Stimulated activated CD8-positive, alpha-beta memory T cell treated with anti-CD3 and anti-CD28 coated beads, Interleukin-4, amount 100 ng/mL, for 24 hours (primary cell): ENCODE measurements at regions not wholly inside any gene's neighbourhood (a gene's known extent, or its start where the extent isn't known, plus 50 kb on each side); places are given as distances from the start of the nearest gene placed in this dataset.
"Not testable (repeated sequence)": the region's sequence is repeated elsewhere in the genome, so short reads cannot be mapped to it uniquely, and the experiment has no call there.

Source experiments
- DNase-seq: peaks from one replicate; pipeline ENCODE4 v3.0.0-alpha.2; 2020; ENCODE audit warnings: low read depth

GRCh38 chr11:87970762-87971161 lies 204.5 kb downstream of the RAB38 start:
- no peak for DNase-seq

- no peak for DNase-seq
These were observed 207.8 kb downstream of the RAB38 start for GRCh38 chr11:87967459-87967858.

- DNase-seq: no peak
These were observed 208.5 kb downstream of the RAB38 start for GRCh38 chr11:87966694-87967093.

GRCh38 chr11:87966216-87966615 lies 209.0 kb downstream of the RAB38 start:
- DNase-seq: no peak

- no peak for DNase-seq
These were observed 213.6 kb downstream of the RAB38 start for GRCh38 chr11:87961606-87962005.

- no peak for DNase-seq
These were observed 217.3 kb downstream of the RAB38 start for GRCh38 chr11:87957961-87958360.

GRCh38 chr11:87954476-87954875 lies 220.8 kb downstream of the RAB38 start:
- no peak for DNase-seq

- DNase-seq: no peak
These were observed 232.5 kb downstream of the RAB38 start for GRCh38 chr11:87942786-87943185.

- DNase-seq: no peak
These were observed 241.1 kb downstream of the RAB38 start for GRCh38 chr11:87934182-87934581.

- no peak for DNase-seq
These were observed 248.8 kb downstream of the RAB38 start for GRCh38 chr11:87926250-87926970.

- no peak for DNase-seq
These were observed 251.1 kb downstream of the RAB38 start for GRCh38 chr11:87924125-87924524.

GRCh38 chr11:87917111-87917510 lies 258.1 kb downstream of the RAB38 start:
- DNase-seq: no peak

GRCh38 chr11:87909178-87909577 lies 266.1 kb downstream of the RAB38 start:
- DNase-seq: no peak

GRCh38 chr11:87908086-87908485 lies 267.2 kb downstream of the RAB38 start:
- DNase-seq: no peak

GRCh38 chr11:87903345-87903744 lies 271.9 kb downstream of the RAB38 start:
- no peak for DNase-seq

- DNase-seq: no peak
These were observed 273.9 kb downstream of the RAB38 start for GRCh38 chr11:87901341-87901740.

GRCh38 chr11:87897921-87898320 lies 277.3 kb downstream of the RAB38 start:
- no peak for DNase-seq

GRCh38 chr11:87897071-87897470 lies 278.2 kb downstream of the RAB38 start:
- no peak for DNase-seq

GRCh38 chr11:87894961-87895360 lies 280.3 kb downstream of the RAB38 start:
- DNase-seq: no peak

GRCh38 chr11:87892291-87892690 lies 283.0 kb downstream of the RAB38 start:
- DNase-seq: no peak

GRCh38 chr11:87889126-87889525 lies 286.1 kb downstream of the RAB38 start:
- DNase-seq: no peak

GRCh38 chr11:87885084-87885483 lies 290.2 kb downstream of the RAB38 start:
- not testable (repeated sequence) for DNase-seq

GRCh38 chr11:87879118-87879517 lies 296.1 kb downstream of the RAB38 start:
- DNase-seq: no peak

- DNase-seq: no peak
These were observed 296.8 kb downstream of the RAB38 start for GRCh38 chr11:87878373-87878825.
